ENCODE measurements at regions not wholly inside any gene's neighbourhood (a gene's known extent, or its start where the extent isn't known, plus 50 kb on each side); places are given as distances from the start of the nearest gene placed in this dataset.

DNA sequence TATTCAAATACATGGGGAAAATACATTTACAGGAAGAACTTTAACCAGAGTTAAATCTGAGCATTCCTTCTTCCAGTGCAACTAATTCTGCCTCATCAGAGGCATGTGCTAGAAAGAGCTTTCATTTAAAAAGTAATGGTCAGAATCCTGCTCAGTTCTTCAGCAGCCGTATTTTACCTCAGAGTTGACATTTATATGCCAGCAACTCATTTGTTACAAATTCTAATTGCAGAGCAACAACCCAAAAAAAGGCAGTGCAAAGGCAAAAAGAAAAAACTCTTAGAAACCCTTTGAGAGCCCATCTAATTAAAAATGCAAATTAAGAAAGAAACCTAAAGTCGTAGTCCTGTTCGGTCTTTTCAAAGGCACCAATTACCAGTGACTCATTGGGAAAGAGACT lies 392.5 kb downstream of the PBX1 start:
- no peak for DNase-seq (ENCODE audit: low spot score in 2 of 2)
- no peak for ATAC-seq
- Mint-ChIP-seq H3K36me3 (no peaks in the 10 kb centered on the region), H3K27ac (no peak overlapping the region), H3K9me3 (peaks cover 16% of the 10 kb centered on the region), H3K4me3 (no peak overlapping the region), H3K4me1 (no peaks in the 10 kb centered on the region)

DNA sequence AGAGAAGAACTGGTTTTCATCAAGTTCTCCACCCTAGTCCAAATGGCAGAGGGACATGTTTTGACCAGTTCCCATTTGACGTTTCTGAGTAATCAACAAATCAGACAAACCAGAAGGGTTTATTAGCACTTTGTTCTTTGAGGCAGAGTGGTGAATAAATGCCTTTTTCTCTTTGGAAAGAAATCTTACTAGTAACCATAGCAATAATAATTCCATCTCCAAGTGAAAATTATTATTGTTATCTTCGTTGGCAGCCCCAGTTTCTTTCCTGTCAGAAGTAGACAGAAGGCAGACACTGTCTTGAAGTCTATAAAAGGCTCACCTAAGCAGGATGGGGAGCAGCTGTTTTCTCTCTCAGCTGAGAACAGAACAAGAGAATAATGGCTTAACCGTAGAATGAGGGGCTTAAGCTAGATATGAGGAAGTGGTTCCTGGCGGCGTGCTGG lies 391.6 kb downstream of the PBX1 start:
- DNase-seq (ENCODE audit: low spot score in 2 of 2) (no peak), ATAC-seq (no peak)
- no peaks in the 10 kb centered on the region for H3K4me1 Mint-ChIP-seq
- no peak overlapping the region for H3K27ac Mint-ChIP-seq
- peaks cover 19% of the 10 kb centered on the region for H3K9me3 Mint-ChIP-seq
- H3K4me3 Mint-ChIP-seq = no peak overlapping the region
- no peaks in the 10 kb centered on the region for H3K36me3 Mint-ChIP-seq

DNA sequence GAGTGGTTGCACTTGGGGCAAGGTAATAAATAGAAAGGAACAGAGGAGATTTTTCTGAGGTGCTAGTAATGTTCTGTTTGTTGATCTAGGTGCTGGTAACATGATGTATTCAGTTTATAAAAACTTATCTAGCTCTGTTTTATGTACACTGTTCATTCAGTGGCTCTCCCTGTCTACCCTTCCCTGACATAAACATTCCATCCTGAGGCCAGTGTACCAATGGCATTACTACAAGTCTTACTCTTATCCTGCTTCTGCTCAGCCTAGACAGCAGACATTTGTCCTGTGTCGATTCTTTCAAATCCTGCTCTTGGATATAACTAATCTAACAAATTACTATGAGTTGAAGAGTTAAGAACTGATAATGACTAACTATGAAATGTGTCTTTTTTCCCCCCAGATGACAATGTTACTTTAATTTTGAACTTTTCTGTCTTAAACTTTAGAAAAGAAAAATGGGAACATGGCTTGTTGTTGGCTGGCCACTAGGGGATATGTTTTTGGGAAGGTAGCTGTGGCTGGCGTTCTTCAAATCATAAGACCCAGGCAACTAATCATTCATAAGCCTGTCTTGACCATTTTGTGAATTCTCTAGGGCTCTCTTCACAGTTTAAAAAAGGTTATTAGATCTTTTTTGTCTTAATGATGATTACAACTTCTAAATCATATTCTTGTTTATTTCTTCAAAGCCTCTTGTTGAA lies 390.9 kb downstream of the PBX1 start:
- no peaks in the 10 kb centered on the region for H3K36me3 Mint-ChIP-seq
- H3K9me3 Mint-ChIP-seq = peaks cover 19% of the 10 kb centered on the region
- no peak overlapping the region for H3K27ac Mint-ChIP-seq
- no peak overlapping the region for H3K4me3 Mint-ChIP-seq
- no peak for ATAC-seq
- no peaks in the 10 kb centered on the region for H3K4me1 Mint-ChIP-seq
- no peak for DNase-seq (ENCODE audit: low spot score in 2 of 2)

DNA sequence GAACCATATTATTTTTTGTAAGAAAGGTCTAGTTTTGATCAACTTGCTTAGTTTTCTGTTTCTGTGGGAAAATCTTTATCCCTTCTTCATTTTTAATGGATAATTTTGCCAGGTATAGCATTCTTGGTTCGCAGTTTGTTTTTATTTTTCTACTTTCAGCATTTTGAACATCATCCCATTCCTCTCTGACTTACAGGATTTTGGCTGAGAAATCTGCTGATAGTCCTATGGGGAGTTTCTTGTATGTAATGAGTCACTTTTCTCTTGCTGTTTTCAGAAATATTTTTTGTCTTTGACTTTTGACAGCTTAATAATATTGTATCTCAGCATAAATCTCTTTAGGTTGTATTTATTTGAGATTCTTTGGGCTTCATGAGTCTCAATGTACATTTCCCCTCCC lies 389.1 kb downstream of the PBX1 start:
- DNase-seq (ENCODE audit: low spot score in 2 of 2) (no peak), ATAC-seq (no peak)
- Mint-ChIP-seq H3K4me3 (no peak overlapping the region), H3K27ac (no peak overlapping the region), H3K4me1 (no peaks in the 10 kb centered on the region), H3K9me3 (peaks cover 19% of the 10 kb centered on the region), H3K36me3 (no peaks in the 10 kb centered on the region)

DNA sequence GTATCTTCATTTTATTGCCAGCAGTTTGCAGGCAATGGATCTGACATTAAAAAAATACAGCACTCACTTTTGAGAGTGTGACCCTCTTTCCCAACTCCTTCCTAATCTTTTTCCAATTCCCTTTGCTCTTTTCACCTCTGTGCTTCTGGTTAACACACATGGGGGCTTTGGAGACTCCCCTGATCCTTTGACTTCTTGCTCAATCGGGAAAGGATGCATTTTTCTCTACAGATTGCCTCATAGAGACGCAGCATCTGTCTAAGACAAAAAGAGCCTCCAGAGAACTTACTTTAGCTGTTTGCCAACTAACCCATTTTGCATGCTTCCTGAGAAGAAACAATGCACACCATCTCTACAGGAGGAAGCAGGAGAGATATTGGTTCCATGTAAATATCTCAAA lies 378.3 kb downstream of the PBX1 start:
- Mint-ChIP-seq H3K27ac (no peak overlapping the region), H3K4me3 (no peak overlapping the region), H3K9me3 (peaks cover 9% of the 10 kb centered on the region), H3K4me1 (no peaks in the 10 kb centered on the region), H3K36me3 (no peaks in the 10 kb centered on the region)
- ATAC-seq (no peak), DNase-seq (ENCODE audit: low spot score in 2 of 2) (no peak)

DNA sequence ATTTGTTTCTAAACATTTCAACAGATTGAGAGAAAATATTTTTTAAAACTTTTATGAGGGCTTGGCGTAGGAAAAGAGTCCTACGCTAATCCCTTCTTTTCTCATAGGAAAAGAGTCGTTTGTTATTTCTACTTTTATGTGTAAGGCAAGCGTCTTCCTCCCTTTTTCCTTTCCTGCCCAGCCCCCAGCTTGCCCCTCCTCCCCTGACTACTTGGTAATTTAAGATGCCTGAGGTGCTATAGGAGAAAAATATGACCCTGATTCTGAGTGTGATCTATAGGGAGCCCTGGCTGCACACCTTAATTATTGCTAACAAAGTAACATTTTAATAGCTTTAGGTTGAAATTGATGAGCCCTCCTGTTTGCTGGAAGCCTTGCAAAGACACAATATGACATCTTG lies 373.6 kb downstream of the PBX1 start:
- no peak overlapping the region for H3K4me3 Mint-ChIP-seq
- no peaks in the 10 kb centered on the region for H3K36me3 Mint-ChIP-seq
- H3K27ac Mint-ChIP-seq = no peak overlapping the region
- H3K4me1 Mint-ChIP-seq = no peaks in the 10 kb centered on the region
- DNase-seq (ENCODE audit: low spot score in 2 of 2) = no peak
- H3K9me3 Mint-ChIP-seq = peaks cover 7% of the 10 kb centered on the region
- ATAC-seq = no peak

DNA sequence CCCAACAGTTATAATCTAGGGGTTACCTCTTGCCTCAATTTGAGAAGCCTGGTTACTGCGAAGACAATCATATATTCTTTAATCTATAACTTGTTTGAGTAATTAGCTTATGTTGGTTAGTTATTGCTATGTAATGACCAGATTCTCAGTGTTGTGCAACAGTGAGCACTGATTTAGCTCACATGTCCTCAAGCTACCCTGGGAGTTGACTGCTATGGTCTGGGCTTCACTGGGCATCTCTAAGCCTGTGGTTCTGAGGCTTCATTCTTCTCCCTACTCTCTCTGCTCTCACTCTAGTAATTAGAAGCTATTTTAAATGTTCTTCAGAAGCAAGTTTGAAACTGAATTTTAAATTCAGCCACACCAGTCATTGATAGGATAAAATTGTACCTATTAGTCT lies 371.8 kb downstream of the PBX1 start:
- Mint-ChIP-seq H3K9me3 (peaks cover 4% of the 10 kb centered on the region), H3K27ac (no peak overlapping the region), H3K4me1 (no peaks in the 10 kb centered on the region), H3K36me3 (no peaks in the 10 kb centered on the region), H3K4me3 (no peak overlapping the region)
- DNase-seq (ENCODE audit: low spot score in 2 of 2) = no peak
- no peak for ATAC-seq

DNA sequence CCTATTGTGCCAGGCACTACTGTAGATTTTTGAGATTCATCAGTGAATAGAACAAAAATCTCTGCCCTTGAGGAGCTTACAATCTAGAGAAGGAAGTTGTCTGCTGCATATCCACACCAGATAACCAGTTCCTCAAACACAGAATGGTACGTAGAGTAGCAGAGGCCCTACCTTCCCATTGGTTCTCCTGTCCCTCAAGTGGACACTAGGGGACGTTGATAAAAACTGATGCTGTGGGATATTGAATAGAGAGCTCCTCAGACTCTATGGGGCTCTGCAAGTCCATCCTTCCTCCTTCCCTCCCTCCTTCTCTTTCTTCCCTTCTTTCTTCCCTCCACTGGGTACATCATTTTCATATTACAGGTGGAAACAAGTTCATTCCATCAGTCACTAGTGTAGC lies 371.3 kb downstream of the PBX1 start:
- peaks cover 4% of the 10 kb centered on the region for H3K9me3 Mint-ChIP-seq
- H3K4me3 Mint-ChIP-seq = no peak overlapping the region
- ATAC-seq (no peak), DNase-seq (ENCODE audit: low spot score in 2 of 2) (no peak)
- no peaks in the 10 kb centered on the region for H3K36me3 Mint-ChIP-seq
- no peak overlapping the region for H3K27ac Mint-ChIP-seq
- no peaks in the 10 kb centered on the region for H3K4me1 Mint-ChIP-seq

DNA sequence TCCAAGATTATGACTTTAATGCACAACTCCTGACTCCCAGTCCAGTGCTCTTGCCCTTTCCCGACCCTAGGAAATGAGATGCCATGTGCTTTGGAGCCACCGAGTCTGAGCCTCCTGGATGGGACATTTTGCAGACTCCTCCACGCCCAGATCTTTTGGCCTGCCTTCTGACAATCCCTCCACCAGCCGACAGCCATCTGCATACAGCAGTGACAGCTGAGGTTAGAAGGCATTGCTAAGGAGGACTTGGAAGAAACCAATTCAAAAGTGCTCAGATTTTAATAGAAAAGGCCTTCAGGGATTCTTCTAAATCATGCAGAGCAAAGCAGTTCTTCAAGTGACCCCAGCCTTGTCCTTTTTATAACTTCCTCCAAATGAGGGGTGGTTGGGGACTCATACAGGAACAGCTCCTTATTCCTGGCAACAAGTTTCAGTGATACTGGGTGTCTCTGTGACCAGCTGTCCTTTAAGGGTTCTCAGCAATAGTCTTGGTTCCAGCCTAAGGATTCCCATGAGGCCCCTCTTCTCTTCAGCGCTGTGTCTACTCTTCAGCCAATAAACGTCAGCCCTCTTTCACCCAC lies 369.3 kb downstream of the PBX1 start:
- H3K27ac Mint-ChIP-seq = no peak overlapping the region

DNA sequence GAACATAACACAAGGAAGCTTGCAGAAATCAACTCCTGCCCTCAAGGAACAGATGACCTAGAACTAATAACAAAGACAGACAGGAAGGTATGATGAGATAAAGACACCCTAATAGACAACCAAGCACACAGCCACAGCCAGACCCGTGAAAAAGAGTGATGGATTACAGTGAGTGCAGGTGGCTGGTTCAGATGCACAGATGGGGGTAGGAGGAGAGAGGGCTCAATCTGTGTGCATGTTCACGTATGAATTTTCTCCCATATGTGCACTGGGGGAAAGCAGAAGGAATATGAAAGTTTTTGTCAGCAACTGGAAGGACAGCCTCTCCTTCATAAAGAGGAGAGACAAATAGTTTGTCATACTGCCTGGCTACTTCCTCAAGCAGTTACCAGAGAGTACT lies 367.1 kb downstream of the PBX1 start:
- H3K4me3 Mint-ChIP-seq = no peak overlapping the region
- ATAC-seq (no peak), DNase-seq (ENCODE audit: low spot score in 2 of 2) (no peak)
- no peaks in the 10 kb centered on the region for H3K4me1 Mint-ChIP-seq
- H3K9me3 Mint-ChIP-seq = peaks cover 6% of the 10 kb centered on the region
- H3K27ac Mint-ChIP-seq = no peak overlapping the region
- H3K36me3 Mint-ChIP-seq = no peaks in the 10 kb centered on the region

More for the DNA sequence above, 369.3 kb downstream of the PBX1 start:
- ATAC-seq (no peak), DNase-seq (ENCODE audit: low spot score in 2 of 2) (no peak)
- no peak overlapping the region for H3K4me3 Mint-ChIP-seq
- peaks cover 2% of the 10 kb centered on the region for H3K9me3 Mint-ChIP-seq
- H3K4me1 Mint-ChIP-seq = no peaks in the 10 kb centered on the region
- H3K36me3 Mint-ChIP-seq = no peaks in the 10 kb centered on the region

DNA sequence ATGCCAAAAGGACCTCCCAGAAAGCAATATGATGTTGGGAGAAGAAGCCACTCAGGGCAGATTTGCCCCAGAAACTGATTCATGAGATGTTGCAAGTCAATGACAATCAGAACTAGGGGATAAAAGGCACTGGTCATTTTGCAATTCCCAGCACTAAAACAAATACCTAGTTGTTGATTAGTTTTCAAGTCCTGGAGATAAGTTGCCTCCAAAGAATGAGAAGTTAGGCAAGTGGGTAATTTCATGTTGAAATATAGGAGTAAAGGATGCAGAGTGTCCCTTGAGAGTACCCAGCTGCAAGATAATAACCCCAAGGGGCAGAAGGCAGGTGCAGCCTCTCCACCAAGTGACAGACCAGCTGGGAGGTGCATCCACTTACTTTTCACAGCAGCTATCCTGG lies 363.6 kb downstream of the PBX1 start:
- Mint-ChIP-seq H3K4me1 (no peaks in the 10 kb centered on the region), H3K27ac (no peak overlapping the region), H3K9me3 (peaks cover 4% of the 10 kb centered on the region), H3K4me3 (no peak overlapping the region), H3K36me3 (no peaks in the 10 kb centered on the region)
- no peak for DNase-seq (ENCODE audit: low spot score in 2 of 2)
- ATAC-seq = no peak

DNA sequence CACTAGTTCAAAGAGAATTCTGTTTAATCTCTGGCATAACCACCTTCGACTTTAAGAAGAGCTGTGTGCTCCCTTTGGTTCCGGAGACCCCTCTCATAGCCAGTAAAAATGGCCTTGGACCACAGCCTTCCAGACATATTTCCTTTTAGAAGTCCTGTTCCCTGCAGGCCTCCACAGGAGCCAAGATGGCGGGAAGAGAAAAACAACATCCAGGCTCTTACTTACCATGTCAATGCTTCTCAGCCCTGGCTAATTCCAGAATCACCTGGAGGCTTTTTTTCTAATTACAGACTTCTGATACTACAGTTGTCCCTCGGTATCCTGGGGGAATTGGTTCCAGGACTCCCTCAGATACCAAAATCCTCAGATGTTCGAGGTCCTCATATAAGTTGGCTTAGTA lies 362.5 kb downstream of the PBX1 start:
- Mint-ChIP-seq H3K4me3 (no peak overlapping the region), H3K27ac (no peak overlapping the region), H3K4me1 (no peaks in the 10 kb centered on the region), H3K9me3 (peaks cover 4% of the 10 kb centered on the region), H3K36me3 (no peaks in the 10 kb centered on the region)
- no peak for ATAC-seq
- no peak for DNase-seq (ENCODE audit: low spot score in 2 of 2)

DNA sequence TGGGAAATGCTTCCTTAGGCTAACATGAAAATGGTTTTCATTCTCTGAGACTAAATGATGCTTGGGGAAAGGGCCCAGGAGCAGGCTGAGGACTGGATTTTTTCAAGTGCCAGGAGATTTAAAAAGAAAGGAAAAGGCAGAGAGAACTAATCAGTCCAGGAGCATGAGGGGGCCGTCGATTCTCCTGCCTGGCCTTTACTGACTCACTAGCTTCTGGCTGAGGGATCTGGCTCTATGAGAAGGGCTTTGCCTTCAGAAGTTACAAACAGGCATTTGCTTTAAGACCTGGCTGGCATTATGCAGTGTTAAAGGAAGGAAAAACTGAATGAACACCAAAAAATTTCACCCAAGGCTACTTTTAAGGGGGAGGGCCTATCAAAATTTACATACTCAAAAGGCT lies 359.2 kb downstream of the PBX1 start:
- DNase-seq (ENCODE audit: low spot score in 2 of 2) (no peak), ATAC-seq (no peak)
- Mint-ChIP-seq H3K27ac (no peak overlapping the region), H3K9me3 (peaks cover 11% of the 10 kb centered on the region), H3K4me1 (no peaks in the 10 kb centered on the region), H3K4me3 (no peak overlapping the region), H3K36me3 (no peaks in the 10 kb centered on the region)

DNA sequence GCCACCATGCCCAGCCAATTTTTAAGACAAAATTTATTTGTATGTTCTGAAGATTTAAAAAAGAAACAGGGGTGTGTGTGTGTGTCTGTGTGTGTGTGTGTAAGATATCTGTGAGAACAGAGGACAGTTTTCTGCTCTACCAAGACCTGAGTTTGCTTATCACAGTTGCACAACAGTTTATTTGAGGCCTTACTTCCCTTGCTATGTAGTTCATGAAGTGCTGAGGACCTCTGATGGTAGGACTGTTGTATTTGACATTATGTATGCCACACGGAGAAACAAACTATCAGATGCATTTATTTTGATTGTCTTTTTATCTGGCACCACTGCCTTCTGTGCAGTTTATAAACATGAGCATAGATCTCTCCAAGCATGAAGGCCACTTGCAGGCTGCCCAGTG lies 355.2 kb downstream of the PBX1 start:
- ATAC-seq (no peak), DNase-seq (ENCODE audit: low spot score in 2 of 2) (no peak)
- Mint-ChIP-seq H3K4me3 (no peak overlapping the region), H3K4me1 (no peaks in the 10 kb centered on the region), H3K36me3 (no peaks in the 10 kb centered on the region), H3K9me3 (peaks cover 10% of the 10 kb centered on the region), H3K27ac (no peak overlapping the region)

DNA sequence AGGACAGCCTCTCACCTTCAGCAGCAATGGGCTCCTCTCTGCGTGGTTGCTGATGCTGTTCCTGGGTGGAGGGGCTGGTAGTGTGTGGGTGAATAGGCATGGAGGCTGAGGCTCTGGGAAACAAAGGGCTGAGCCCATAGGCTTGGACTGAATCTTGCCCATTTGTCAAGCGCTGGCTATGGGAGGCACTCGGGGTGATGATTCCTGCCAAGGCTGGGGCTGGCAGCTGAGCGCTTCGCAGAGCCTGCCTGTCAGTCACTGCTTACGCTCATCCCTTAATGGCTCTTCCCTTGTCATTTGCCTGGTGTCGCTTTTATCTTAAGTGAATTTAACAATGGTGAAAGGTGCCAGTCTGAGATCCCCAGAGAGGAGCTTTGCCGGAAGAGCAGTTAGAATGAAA lies 353.3 kb downstream of the PBX1 start:
- Mint-ChIP-seq H3K36me3 (no peaks in the 10 kb centered on the region), H3K4me3 (no peak overlapping the region), H3K4me1 (no peaks in the 10 kb centered on the region), H3K9me3 (peaks cover 10% of the 10 kb centered on the region), H3K27ac (no peak overlapping the region)
- DNase-seq (ENCODE audit: low spot score in 2 of 2) = no peak
- ATAC-seq = no peak

DNA sequence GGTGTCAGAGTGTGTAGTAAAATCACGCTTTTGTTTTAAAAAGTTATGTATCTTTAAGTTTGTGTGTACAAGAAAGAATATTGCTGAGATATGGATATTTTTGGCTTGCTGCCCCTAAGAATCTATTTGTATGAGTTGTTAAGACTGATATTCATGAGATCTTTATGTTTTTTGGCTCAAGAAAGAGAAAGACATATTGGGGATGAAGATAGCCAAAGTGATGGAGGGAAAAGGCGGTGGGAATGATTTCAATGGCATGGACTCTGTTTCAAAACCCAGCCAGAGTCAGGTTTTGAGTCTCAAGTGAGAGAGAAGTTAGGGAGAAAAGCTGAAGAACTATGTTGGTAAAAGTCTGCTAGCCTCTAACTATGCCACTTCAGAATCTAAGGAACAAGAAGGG lies 351.7 kb downstream of the PBX1 start:
- no peak overlapping the region for H3K27ac Mint-ChIP-seq
- H3K36me3 Mint-ChIP-seq = peaks cover 4% of the 10 kb centered on the region
- peaks cover 4% of the 10 kb centered on the region for H3K9me3 Mint-ChIP-seq
- no peak overlapping the region for H3K4me3 Mint-ChIP-seq
- no peak for DNase-seq (ENCODE audit: low spot score in 2 of 2)
- no peak for ATAC-seq
- H3K4me1 Mint-ChIP-seq = no peaks in the 10 kb centered on the region
